Neuronal stem cell (in vitro differentiated cells): ENCODE measurements at regions not wholly inside any gene's neighbourhood (a gene's known extent, or its start where the extent isn't known, plus 50 kb on each side); places are given as distances from the start of the nearest gene placed in this dataset.
"Not testable (repeated sequence)": the region's sequence is repeated elsewhere in the genome, so short reads cannot be mapped to it uniquely, and the experiment has no call there.

Source experiments
- DNase-seq: peaks from one replicate; pipeline ENCODE4 v3.0.0-alpha.2; 2013; ENCODE audit warnings: low spot score
- H2AFZ ChIP-seq: one replicate; pipeline ENCODE4 v1.6.1; 2013; ENCODE audit warnings: mild to moderate bottlenecking, low read length, inconsistent platforms
- H2AK5ac ChIP-seq: 2 replicates; pipeline ENCODE4 v1.6.1; 2013; ENCODE audit warnings: low read depth, mild to moderate bottlenecking, inconsistent platforms, low read length, moderate library complexity, mixed read lengths
- H2BK120ac ChIP-seq: 2 replicates; pipeline ENCODE4 v1.6.1; 2013; ENCODE audit warnings: low read depth, mild to moderate bottlenecking, inconsistent platforms, low read length, moderate library complexity, mixed read lengths
- H2BK12ac ChIP-seq: one replicate; pipeline ENCODE4 v1.6.1; 2013; ENCODE audit warnings: low read length, inconsistent platforms
- H2BK15ac ChIP-seq: 2 replicates; pipeline ENCODE4 v1.6.1; 2013; ENCODE audit warnings: mild to moderate bottlenecking, low read length, inconsistent platforms, mixed read lengths
- H2BK5ac ChIP-seq: one replicate; pipeline ENCODE4 v1.6.1; 2013; ENCODE audit warnings: inconsistent platforms, mild to moderate bottlenecking, low read length, moderate library complexity
- H3K14ac ChIP-seq: one replicate; pipeline ENCODE4 v1.6.1; 2013; ENCODE audit warnings: low read length, inconsistent platforms
- H3K18ac ChIP-seq: 2 replicates; pipeline ENCODE4 v1.6.1; 2013; ENCODE audit warnings: low read length, inconsistent platforms
- H3K23ac ChIP-seq: 2 replicates; pipeline ENCODE4 v1.6.1; 2013; ENCODE audit warnings: low read depth, mild to moderate bottlenecking, mixed read lengths, low read length, inconsistent platforms; ENCODE audit not compliant: poor library complexity
- H3K27ac ChIP-seq: replicated peaks from 3 replicates; pipeline ENCODE4 v1.5.1; 2013; ENCODE audit warnings: low read length, inconsistent platforms
- H3K27me3 ChIP-seq, 3 experiments: 2 replicates each; pipeline ENCODE4 v1.6.1; 2013; ENCODE audit warnings: low read length in 3 of 3, mild to moderate bottlenecking in 2 of 3, inconsistent platforms in 1 of 3, low read depth in 1 of 3, mixed read lengths in 1 of 3, moderate library complexity in 1 of 3; ENCODE audit not compliant: control insufficient read depth in 3 of 3, insufficient read depth in 3 of 3
- H3K36me3 ChIP-seq, 2 donors: replicated peaks in 1 of 2; 2 replicates each; pipeline ENCODE4 v1.6.1; 2013; ENCODE audit warnings: low read length in 2 of 2; ENCODE audit not compliant: control insufficient read depth in 2 of 2, insufficient read depth in 2 of 2
- H3K4ac ChIP-seq: 2 replicates; pipeline ENCODE4 v1.6.1; 2013; ENCODE audit warnings: inconsistent platforms, mild to moderate bottlenecking, low read length, moderate library complexity
- H3K4me1 ChIP-seq, 2 donors: 1 replicate in 1 of 2; 2 replicates in 1 of 2; pipeline ENCODE4 v1.6.1; 2013; ENCODE audit warnings: low read length in 2 of 2, low read depth in 1 of 2; ENCODE audit not compliant: control insufficient read depth in 2 of 2, insufficient read depth in 1 of 2
- H3K4me2 ChIP-seq: one replicate; pipeline ENCODE4 v1.6.1; 2013; ENCODE audit warnings: mild to moderate bottlenecking, low read length, inconsistent platforms; ENCODE audit not compliant: insufficient read depth, poor library complexity, severe bottlenecking
- H3K4me3 ChIP-seq, 2 donors: 2 replicates each; pipeline ENCODE4 v1.5.1; 2013; ENCODE audit warnings: low read length in 2 of 2, mild to moderate bottlenecking in 2 of 2, inconsistent platforms in 1 of 2, moderate library complexity in 1 of 2
- H3K79me1 ChIP-seq: one replicate; pipeline ENCODE4 v1.6.1; 2013; ENCODE audit warnings: low read depth, mild to moderate bottlenecking, inconsistent platforms, low read length, moderate library complexity
- H3K9ac ChIP-seq: one replicate; pipeline ENCODE4 v1.6.1; 2013; ENCODE audit warnings: mild to moderate bottlenecking, low read depth, low read length, inconsistent platforms; ENCODE audit not compliant: poor library complexity
- H3K9me3 ChIP-seq, 2 donors: replicated peaks in 1 of 2; 2 replicates each; pipeline versions ENCODE3 to v1.6.1; 2013; ENCODE audit warnings: low read length in 2 of 2, mild to moderate bottlenecking in 2 of 2, inconsistent platforms in 1 of 2, low read depth in 1 of 2, mixed read lengths in 1 of 2, moderate library complexity in 1 of 2; ENCODE audit not compliant: control insufficient read depth in 2 of 2, insufficient read depth in 1 of 2
- H4K8ac ChIP-seq: one replicate; pipeline ENCODE4 v1.6.1; 2013; ENCODE audit warnings: low read depth, mild to moderate bottlenecking, inconsistent platforms, low read length, moderate library complexity
- H4K91ac ChIP-seq: one replicate; pipeline ENCODE4 v1.6.1; 2013; ENCODE audit warnings: low read length, low read depth, mild to moderate bottlenecking, inconsistent platforms; ENCODE audit not compliant: poor library complexity
- WGBS, 2 donors: extraction: QIAGEN DNeasy Blood & Tissue Kit; methylation state at CpG; one replicate each; pipeline ENCODE4 v1.1.7; 2013; ENCODE audit warnings: missing lambda C conversion rate in 2 of 2, mixed read lengths in 1 of 2; ENCODE audit not compliant: insufficient read length in 2 of 2, insufficient replicate concordance in 1 of 2; ENCODE audit errors: extremely low coverage in 2 of 2; 5-methylcytosine and 5-hydroxymethylcytosine counted together

GRCh38 chr19:23597661-23598060, 89.4 kb downstream of the ZNF675 start:
- Histone ChIP-seq H2AFZ (no peak overlapping the region), H3K79me1 (no peaks in the 10 kb centered on the region), H3K4me2 (no peak overlapping the region), H3K14ac (no peak overlapping the region), H3K23ac (no peak overlapping the region), H2BK120ac (no peak overlapping the region), H3K27me3 (no peaks in the 10 kb centered on the region), H3K27ac (no peak overlapping the region), H3K18ac (no peak overlapping the region), H2BK12ac (no peak overlapping the region), H4K8ac (no peak overlapping the region), H3K4me1 (no peaks in the 10 kb centered on the region), H2AK5ac (no peak overlapping the region), H2BK15ac (no peak overlapping the region), H4K91ac (no peak overlapping the region), H3K4ac (no peak overlapping the region), H3K9me3 (peaks cover 0 to 1% of the 10 kb centered on the region in 2 donors), H3K4me3 (no peak overlapping the region), H3K9ac (no peak overlapping the region), H3K36me3 (no peaks in the 10 kb centered on the region), H2BK5ac (no peak overlapping the region)
- no peak for DNase-seq
- no CpG with 5 or more reads among the region's 2 CpGs for WGBS, 2 donors

DNA sequence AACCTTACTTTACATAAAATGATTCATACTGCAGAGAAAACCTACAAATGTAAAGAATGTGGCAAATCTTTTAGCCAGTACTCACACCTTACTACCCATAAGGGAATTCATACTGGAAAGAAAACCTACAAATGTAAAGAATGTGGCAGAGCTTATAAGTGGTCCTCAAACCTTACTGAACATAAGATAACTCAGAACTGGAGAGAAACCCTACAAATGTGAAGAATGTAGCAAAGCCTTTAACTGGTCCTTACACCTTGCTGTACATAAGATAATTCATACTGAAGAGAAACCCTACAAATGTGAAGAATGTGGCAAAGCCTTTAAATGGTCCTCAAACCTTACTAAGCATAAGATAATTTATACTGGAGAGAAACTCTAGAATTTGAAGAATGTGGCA, 90.1 kb downstream of the ZNF675 start:
- H3K4me2 ChIP-seq, result no peak overlapping the region
- H3K79me1 ChIP-seq, result no peaks in the 10 kb centered on the region
- H2AK5ac ChIP-seq, result no peak overlapping the region
- no peak overlapping the region for H4K91ac ChIP-seq
- no peak overlapping the region for H3K23ac ChIP-seq
- H3K27me3 ChIP-seq, result no peaks in the 10 kb centered on the region
- H2AFZ ChIP-seq, result no peak overlapping the region
- H3K4me3 ChIP-seq, result no peak overlapping the region
- no peaks in the 10 kb centered on the region for H3K4me1 ChIP-seq
- no peak overlapping the region for H3K18ac ChIP-seq
- no peak overlapping the region for H3K14ac ChIP-seq
- peaks cover 0 to 1% of the 10 kb centered on the region in 2 donors for H3K9me3 ChIP-seq
- no peaks in the 10 kb centered on the region for H3K36me3 ChIP-seq
- H2BK120ac ChIP-seq, result no peak overlapping the region
- H2BK15ac ChIP-seq, result no peak overlapping the region
- H2BK5ac ChIP-seq, result no peak overlapping the region
- H2BK12ac ChIP-seq, result no peak overlapping the region
- no peak overlapping the region for H3K4ac ChIP-seq
- no peak for DNase-seq
- H3K9ac ChIP-seq, result no peak overlapping the region
- no peak overlapping the region for H4K8ac ChIP-seq
- H3K27ac ChIP-seq, result no peak overlapping the region

DNA sequence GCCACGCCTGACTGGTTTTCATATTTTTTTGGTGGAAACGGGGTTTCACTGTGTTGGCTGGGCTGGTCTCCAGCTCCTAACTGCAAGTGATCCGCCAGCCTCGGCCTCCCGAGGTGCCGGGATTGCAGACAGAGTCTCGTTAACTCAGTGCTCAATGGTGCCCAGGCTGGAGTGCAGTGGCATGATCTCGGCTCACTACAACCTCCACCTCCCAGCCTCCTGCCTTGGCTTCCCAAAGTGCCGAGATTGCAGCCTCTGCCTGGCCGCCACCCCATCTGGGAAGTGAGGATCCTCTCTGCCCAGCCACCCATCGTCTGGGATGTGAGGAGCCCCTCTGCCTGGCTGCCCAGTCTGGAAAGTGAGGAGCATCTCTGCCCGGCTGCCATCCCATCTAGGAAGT, 92.7 kb downstream of the ZNF675 start:
- WGBS, 2 donors, result no CpG with 5 or more reads among the region's 12 CpGs
- H3K14ac ChIP-seq, H3K9me3 ChIP-seq: not testable (repeated sequence)

GRCh38 chr19:23587546-23587945, 99.5 kb downstream of the ZNF675 start:
- Histone ChIP-seq H4K8ac (no peak overlapping the region), H3K14ac (no peak overlapping the region), H3K9ac (no peak overlapping the region), H3K4me3 (no peak overlapping the region), H2BK15ac (no peak overlapping the region), H3K23ac (no peak overlapping the region), H3K18ac (no peak overlapping the region), H3K36me3 (no peaks in the 10 kb centered on the region), H2BK12ac (no peak overlapping the region), H3K27ac (no peak overlapping the region), H3K27me3 (no peaks in the 10 kb centered on the region), H3K9me3 (peaks cover 0 to 8% of the 10 kb centered on the region in 2 donors), H3K4ac (no peak overlapping the region), H2AK5ac (no peak overlapping the region), H3K79me1 (no peaks in the 10 kb centered on the region), H3K4me2 (no peak overlapping the region), H3K4me1 (no peaks in the 10 kb centered on the region), H4K91ac (no peak overlapping the region), H2BK120ac (no peak overlapping the region), H2BK5ac (no peak overlapping the region), H2AFZ (no peak overlapping the region)
- no peak for DNase-seq

More for the DNA sequence above, 92.7 kb downstream of the ZNF675 start:
- H2AFZ ChIP-seq, H3K4me1 ChIP-seq, H4K8ac ChIP-seq, H3K4me2 ChIP-seq, H3K4me3 ChIP-seq, H3K9ac ChIP-seq, H3K23ac ChIP-seq, H3K79me1 ChIP-seq, H3K27ac ChIP-seq, H4K91ac ChIP-seq, H2AK5ac ChIP-seq, H3K27me3 ChIP-seq, H2BK120ac ChIP-seq, DNase-seq, H2BK5ac ChIP-seq, H2BK15ac ChIP-seq, H3K36me3 ChIP-seq, H3K18ac ChIP-seq, H3K4ac ChIP-seq, H2BK12ac ChIP-seq: not testable (repeated sequence)
